NCI-H1930 (cell line): ENCODE measurements at regions not wholly inside any gene's neighbourhood (a gene's known extent, or its start where the extent isn't known, plus 50 kb on each side); places are given as distances from the start of the nearest gene placed in this dataset.
"Not testable (repeated sequence)": the region's sequence is repeated elsewhere in the genome, so short reads cannot be mapped to it uniquely, and the experiment has no call there.

Source experiments
- DNase-seq, 2 experiments: peaks; one replicate each; lab custom pipeline; 2025; lab: John Stamatoyannopoulos, UW

DNA sequence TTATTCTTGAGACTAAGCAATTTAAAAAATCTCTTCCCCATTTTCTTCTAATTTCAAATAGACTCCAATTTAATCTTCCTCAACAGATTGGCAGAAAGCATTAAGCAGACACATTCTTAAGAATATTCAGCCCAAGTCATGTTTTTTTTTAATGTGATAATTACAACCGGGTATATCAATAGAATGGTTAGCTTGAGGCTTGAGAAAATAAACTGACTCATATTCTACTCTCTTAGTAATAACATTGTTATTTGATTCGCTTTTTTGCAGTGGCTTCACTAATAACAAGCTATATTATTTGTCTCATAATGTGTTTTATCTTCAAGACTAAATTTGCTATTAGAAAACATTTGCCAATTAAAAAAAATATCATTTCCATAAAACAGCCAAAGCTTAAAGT, 488.6 kb upstream of the RGS18 start:
- DNase-seq = no peak

DNA sequence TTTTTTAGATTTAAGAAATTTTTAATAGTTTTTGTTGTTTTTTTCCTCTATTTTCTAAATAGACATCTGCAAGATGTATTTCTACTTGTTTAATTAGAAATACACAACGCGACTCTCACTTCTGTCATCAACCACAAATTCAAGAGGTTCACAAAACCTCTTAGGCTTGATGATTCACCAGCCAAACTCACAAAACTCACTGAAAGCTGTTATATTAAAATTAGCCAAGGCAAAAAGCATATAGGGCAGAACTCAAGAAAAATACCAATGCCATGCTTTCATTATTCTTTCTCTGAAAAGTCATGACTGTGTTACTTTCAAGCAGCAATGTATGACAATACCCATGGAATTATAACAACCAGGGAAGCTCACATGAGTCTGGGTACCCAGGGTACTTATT, 487.0 kb upstream of the RGS18 start:
- no peak for DNase-seq

DNA sequence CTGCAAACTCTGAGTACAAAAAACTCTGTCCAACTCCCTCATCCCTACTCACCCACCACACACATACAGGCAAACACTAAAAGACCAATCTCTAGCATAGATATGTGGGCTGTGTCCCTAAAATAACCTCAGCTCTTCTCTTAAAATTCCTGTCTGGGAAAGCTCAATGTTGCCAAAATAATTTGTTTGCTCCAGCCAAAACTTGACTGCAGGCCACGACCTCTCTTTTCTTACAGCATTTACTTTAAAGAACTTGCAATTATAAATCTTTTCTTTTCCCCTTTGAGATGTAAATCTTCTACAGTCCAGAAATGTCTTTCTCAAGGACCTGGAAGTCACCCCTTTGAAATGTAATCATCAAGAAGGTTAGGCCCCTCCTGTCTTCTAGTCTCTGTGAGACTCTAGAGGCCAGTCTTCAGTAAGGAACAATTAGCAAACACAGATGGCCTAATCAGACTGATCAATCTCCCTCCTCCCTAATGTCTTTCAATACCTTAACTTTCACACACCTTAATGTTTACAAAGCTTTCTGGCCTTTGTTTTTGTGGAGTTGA, 483.6 kb upstream of the RGS18 start:
- DNase-seq = no peak

- DNase-seq = no peak
Observed at GRCh38 chr1:191675856-191676783, 482.1 kb upstream of the RGS18 start.

GRCh38 chr1:191685669-191686068, 472.6 kb upstream of the RGS18 start:
- DNase-seq = no peak

GRCh38 chr1:191687721-191688120, 470.5 kb upstream of the RGS18 start:
- DNase-seq = no peak

DNA sequence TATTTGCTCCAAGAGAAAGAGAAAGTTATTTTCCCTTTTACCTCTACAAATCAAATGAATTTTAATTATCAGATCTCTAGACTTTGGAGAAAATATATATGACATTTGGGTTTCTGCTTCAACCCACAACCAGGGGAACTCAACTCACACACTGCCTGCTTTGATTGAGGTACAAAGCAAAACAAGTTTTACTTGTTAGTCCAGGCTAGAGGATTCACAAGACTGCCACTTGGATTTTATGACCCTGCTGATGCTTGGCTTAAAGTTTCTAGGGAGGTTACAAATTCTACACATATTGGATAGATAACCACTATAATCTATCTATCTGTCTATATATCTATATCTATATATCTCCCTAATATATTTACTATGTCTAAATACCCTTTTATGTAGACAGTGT, 467.3 kb upstream of the RGS18 start:
- no peak for DNase-seq

- DNase-seq = no peak
Observed at GRCh38 chr1:191693797-191694196, 464.5 kb upstream of the RGS18 start.

GRCh38 chr1:191695865-191696264, 462.4 kb upstream of the RGS18 start:
- DNase-seq = no peak

- DNase-seq = no peak
Observed at GRCh38 chr1:191696354-191696753, 461.9 kb upstream of the RGS18 start.

DNA sequence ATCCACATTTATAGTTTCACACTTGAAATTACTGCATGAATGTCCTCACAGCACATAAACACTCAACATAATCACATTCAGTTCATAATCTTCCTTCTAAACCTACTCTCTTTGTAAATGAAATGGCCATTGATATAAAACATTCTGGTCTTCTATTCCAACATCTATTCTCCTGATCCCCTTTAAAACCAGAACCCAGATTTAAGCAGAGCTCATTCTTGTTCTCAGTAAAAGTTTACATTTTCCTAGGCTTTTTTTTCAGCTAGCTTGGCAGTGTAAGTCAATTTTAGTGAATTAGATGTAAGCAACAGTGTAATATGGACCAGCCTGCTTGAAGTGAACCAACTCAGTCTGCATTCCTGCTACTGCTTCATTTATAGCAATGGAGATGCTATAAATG, 460.7 kb upstream of the RGS18 start:
- no peak for DNase-seq

- DNase-seq = no peak
Observed at GRCh38 chr1:191698246-191698645, 460.0 kb upstream of the RGS18 start.

DNA sequence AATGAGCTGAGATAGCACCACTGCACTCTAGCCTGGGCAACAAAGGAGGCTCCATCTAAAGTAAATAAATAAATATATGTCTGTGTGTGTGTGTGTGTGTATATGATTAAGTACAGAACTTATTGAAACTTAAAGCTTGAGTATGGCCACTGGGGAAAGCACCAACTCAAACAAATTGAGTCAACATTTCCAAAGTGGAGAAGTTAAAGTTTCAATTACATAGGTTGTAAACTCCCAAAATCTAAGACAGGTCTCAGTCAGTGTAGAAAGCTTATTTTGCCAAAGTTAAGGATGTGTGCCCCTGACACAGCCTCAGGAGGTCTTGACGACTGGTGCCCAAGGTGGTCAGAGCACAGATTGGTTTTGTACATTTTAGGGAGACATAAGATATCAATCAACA, 458.9 kb upstream of the RGS18 start:
- DNase-seq = no peak

DNA sequence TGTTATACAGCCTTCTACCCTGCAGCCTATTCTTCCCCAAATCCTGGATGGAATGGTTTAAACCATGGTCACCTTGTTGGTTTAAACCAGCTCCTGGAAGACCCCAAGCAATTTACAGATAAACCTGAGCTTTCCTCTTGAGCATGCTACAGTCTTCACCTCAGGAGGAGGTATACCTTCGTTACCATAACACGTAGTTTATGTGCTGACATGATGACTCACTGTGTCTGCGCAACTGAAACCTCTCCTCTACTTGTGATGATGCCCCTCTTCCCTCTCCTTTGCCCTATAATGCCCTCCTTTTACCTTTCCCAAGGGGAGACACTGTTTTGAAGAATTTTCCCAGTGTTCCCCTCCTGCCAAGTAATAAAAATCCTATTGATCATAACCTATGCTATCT, 457.3 kb upstream of the RGS18 start:
- DNase-seq = no peak

DNA sequence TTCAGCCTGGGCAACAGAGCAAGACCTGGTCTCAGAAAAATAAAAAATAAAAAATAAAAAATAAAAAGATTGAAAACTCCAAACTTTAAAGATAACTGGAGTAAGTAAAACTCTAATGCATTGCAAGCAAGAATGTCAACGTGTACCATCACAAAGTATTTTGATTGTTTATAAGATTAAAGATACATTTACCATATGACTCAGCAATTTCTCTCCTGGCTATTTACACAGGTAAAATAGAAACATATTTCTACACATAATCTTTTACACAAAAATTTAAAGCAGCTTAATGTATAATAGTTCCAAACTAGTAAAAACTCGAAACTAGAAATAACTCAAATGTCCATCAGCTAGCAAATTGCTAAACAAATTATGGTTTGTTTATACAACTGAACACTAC, 456.1 kb upstream of the RGS18 start:
- no peak for DNase-seq

GRCh38 chr1:191707288-191707687, 451.0 kb upstream of the RGS18 start:
- no peak for DNase-seq

- DNase-seq = no peak
Observed at GRCh38 chr1:191709215-191709614, 449.0 kb upstream of the RGS18 start.

- no peak for DNase-seq
Observed at GRCh38 chr1:191711961-191712360, 446.3 kb upstream of the RGS18 start.

- DNase-seq = no peak
Observed at GRCh38 chr1:191714845-191715244, 443.4 kb upstream of the RGS18 start.

DNA sequence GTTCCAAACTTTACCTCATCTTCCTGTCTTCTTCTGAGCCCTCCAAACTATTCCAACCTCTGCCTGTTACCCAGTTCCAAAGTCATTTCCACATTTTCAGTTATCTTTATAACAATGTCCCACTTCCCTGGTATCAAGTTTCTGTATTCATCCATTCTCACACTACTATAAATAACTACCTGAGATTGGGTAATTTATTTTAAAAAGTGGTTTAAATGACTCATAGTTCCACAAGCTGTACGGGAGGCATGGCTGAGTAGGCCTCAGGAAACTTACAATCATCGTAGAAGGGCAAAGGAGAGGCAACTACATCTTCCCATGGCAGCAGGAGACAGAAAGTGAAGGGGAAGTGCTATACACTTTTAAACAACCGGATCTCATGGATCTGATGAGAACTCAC, 428.5 kb upstream of the RGS18 start:
- no peak for DNase-seq

- not testable (repeated sequence) for DNase-seq
Observed at GRCh38 chr1:191731608-191732302, 426.5 kb upstream of the RGS18 start.

GRCh38 chr1:191734321-191734720, 423.9 kb upstream of the RGS18 start:
- DNase-seq = no peak

- DNase-seq = no peak
Observed at GRCh38 chr1:191739544-191739943, 418.7 kb upstream of the RGS18 start.
